Ramos (cell line): ENCODE measurements at regions not wholly inside any gene's neighbourhood (a gene's known extent, or its start where the extent isn't known, plus 50 kb on each side); places are given as distances from the start of the nearest gene placed in this dataset.

Source experiments
- in situ Hi-C: fragments of 300-500 bp; cut with MboI; formaldehyde crosslinking; loops from one replicate; pipeline ENCODE4 v1.14.3; 2022; ENCODE audit warnings: low sequenced_read_pairs; ENCODE audit not compliant: unreplicated experiment

DNA sequence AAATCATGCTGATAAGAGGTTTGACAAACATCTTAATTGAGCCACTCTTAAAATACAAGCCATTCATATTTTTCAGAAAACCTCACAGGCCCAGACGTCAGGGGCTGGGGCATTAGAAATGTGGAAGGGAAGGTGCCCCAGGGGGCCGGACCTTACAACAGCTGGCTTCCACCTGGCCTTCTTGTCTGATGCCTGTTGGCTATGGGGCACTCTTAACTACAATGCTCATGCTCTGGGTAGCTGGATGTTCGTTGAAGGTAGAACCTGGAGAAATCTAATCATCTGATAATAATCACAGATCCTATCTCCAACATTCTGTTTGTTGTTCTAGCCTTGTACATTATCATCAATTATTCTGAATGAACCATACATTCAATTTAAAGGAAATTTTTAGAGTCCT is 156.9 kb upstream of the SOX11 start:
- in situ Hi-C loops, result no loop called here

DNA sequence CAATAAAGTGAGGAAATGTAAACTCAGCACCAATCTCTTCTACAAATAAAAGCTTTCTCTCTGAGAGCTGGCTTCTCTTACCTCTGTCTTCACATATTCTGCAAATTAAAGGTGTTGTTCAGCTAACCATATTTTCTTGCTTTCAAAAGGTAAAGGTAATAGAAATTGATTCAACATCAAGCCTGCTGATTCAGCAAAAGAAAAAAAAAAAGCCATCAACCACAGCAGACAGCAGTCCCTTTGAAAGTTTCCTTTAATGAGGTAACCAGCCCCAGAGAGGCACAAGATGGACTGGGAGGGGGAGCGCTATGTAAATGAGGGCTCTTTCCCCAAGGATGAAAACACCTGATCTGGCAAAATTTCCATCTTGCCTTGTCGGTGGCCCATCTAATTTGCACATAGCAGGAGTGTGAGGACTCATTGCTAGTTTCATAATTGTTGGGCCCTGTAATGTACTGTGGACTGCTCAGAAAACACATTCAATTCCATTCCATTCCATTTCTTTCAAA is 154.9 kb upstream of the SOX11 start:
- in situ Hi-C loops, result no loop called here

DNA sequence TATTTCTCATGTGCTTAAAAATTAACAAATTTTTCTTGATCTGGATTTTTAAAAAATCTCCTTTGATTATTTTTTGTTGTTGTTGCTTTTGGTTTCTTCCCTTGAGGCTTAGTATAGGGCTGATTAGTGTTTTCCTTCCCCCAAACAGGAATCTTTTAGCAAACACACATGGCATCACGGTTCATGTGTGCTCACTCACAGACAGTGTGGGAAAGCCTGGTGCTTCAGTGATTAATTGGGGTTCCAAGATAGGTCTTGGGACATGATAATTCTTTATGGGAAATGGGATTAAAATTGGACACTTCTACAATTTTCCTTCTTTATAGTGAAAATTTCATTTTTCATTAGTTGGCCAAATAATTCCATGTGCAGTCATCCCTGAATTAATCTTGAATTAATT is 153.9 kb upstream of the SOX11 start:
- in situ Hi-C loops, result no loop called here

DNA sequence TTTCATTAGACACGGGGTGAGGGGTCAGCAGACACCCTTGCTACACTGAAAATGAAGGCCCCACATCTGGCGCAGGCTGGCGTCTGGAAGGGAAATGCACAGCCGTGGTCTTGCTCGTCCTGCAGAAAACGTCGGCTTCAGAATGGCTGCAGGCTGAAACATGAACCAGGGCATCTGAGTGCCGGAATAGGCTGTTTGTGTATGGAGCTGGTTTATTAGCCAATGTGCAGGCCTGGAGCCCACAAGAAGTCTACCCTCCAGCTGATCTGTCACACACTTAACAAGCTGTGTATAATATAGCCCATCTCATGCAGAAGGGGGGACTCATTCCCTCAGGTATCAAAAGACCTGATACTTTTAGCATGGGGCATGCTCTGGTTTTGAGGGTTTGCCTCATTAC is 153.4 kb upstream of the SOX11 start:
- in situ Hi-C loops, result no loop called here

DNA sequence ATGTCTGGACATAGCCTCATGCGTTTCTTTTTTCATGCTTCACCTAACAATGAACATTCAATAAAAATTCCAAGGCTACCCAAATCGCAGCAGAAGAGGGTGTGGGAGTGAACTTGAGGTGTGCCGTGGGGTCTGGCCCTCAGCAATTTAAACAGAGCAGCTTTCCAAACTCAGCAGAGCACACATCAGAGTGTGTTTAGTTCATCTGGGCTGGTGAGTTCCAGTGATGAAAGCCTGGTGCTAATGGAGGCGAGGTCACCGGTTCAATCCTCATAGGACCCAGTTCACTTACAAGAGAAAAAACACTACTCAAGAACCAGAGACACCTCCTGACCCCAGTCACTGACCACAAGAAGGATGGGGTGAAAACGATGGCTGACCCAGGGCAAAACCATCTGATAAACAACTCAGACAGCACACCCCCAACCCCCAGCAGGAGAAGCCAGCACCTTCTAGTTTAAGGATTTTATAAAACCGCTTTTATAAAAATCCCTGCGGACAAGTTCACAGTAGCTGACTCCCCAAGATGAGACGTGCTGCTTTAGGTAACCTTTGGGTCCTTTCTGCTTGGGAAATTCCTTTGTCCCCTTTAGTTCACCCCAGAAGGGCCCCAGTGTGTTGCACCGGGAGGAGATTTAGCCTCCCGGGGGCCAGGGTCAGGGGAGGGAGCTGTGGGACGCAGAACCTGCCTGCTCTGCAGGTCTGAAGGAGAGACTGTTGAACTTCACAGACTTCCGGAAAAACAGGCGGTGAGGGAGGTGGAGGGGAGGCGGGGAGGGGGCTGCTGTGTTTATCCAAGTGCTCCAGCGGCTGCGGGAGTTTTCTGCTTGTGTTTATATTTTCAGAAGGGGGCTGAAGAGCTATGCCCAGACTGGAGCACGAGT is 152.7 kb upstream of the SOX11 start:
- in situ Hi-C loops, result no loop called here

DNA sequence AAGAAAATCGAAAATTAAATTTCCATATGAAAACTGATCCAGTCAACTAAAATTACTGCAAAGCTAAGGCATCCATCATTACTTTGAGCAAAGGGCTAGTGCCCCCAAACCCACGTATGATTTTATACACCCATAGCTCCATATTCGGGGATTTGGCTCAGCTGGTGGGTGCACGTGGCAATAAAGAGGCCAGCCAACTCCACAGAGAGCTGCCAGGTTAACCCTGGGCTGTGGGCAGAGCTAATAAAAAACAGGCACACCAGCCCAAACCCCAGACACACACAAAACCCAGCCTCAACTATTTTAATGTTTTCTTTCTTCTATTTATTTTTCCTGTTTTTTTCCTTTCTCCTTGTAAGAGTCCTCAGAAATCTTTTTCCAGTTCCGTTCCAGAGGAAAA is 151.3 kb upstream of the SOX11 start:
- in situ Hi-C loops, result no loop called here

DNA sequence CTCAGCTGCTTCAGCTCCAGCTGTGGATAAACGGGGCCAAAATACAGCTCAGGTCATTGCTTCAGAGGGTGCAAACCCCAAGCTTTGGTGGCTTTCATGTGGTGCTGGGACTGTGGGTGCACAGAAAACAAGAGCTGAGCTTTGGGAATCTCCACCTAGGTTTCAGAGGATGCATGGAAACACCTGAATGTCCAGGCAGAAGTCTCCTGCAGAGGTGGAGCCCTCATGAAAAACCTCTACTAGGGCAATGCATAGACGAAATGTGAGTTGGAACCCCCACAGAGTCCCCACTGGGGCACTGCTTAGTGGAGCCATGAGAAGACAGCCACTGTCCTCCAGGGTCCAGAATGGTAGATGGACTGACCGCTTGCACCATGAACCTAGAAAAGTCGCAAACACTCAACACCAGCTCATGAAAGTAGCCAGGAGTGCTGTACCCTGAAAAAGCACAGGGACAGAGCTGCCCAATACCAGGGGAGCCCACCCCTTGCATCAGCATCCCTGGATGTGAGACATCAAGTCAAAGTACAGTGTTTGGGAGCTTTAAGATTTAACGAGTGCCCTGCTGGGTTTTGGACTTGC is 147.9 kb upstream of the SOX11 start:
- in situ Hi-C loops, result no loop called here

DNA sequence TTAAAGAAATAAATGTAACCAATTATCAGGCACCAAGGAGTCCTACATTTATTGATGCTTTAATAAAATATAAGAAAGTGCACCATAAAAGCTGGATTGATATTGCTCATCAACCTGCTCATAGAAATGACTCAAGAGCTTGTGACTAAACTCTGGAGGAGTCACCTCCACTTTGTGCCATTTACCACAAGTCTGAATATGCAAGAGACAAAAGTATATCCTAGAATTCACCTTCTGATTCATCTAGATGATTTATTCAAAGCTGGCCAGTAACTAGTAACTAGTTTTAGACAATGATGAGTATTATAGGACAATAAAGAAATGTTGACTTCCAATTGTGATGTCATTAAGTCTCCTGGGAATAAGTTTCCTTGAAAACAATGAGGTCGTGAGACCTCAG is 146.0 kb upstream of the SOX11 start:
- in situ Hi-C loops, result no loop called here

DNA sequence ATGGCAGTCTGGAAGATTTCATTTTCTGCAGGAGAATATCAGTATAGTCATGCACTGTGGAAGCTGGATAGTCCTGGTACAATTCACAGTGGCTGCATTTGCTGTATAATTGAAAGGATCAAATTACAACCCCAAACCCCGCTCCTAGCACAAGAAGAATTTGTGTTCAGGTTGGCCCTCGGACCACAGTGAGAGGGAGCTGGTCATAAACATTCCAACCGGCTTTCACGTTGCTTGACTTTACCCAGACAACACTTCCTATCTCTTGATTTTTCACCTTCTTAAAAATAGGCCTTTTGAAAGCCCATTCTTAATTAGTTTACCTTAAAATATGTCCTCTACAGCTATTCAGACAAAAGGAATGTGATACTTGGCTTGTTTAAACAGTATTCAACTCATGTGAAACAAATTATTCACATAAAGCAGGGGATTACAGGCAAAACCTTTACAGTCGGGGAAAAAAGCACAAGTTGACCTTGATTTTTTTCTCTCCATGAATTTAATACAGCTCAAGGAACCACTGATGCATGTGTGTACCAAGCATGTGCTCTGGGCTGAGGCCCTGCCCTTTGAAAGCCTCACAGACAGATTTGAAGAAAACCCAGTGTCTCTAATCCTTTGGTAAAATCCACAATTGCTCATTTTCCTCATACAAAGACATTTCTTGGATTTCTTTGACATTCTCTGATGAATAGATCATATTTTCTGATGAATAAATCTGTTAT is 143.0 kb upstream of the SOX11 start:
- in situ Hi-C loops, result no loop called here

DNA sequence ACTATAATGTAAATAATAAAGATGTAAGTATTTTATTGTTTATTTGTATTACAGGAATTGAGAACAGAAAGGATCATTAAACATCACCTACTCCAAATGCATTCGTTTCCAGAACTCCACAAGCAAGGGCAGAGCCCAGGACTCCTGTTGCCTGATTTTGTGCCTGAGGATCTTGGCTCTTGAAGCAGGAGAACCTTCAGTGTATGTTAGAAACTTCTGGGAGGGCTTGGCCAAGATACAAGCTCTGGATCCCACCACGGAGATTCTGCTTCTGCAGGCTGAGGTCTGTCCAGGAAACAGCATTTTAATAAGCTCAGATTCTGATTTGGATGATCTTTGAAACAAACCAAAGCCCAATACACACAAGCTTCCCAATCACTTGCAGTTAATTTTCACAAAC is 142.4 kb upstream of the SOX11 start:
- in situ Hi-C loops, result no loop called here

DNA sequence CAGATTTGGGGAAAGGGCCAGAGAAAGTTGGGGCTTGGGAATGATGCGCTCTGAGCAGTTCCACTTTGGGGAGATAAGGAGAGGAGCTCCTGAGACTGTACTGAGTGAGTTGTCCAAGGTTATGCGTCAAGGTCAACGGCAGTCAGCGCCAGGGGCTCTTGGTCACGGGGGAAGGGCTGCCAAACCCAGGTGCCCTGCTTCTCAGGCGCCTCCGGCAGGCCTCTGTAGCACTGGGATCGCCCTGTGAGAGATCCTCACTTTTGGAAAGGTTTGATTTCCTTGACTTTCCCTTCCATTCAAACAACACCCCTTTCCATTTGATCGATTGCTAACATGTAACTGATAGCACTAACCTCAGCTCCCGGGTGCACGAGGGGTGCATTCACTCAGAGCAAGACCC is 136.5 kb upstream of the SOX11 start:
- in situ Hi-C loops, result no loop called here

DNA sequence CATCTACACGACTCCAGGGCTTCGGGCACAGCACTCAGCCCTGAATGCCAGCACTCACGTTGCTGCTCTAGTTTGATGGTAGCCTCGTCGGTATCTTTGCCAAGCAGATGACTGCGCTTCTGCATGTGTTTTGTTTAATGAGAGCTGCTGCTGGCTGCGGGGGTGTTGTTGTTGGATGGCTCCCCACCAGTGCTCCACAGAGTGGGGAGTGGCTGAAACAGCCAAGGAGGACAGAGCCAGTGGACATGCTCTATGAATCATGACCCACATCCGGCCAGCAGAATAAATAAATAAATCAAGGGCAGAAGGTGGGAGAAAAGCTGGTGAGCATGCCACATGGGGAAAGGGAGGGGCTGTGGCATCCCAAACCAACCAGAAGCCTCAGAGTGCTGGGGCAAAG is 131.2 kb upstream of the SOX11 start:
- in situ Hi-C loops, result no loop called here

DNA sequence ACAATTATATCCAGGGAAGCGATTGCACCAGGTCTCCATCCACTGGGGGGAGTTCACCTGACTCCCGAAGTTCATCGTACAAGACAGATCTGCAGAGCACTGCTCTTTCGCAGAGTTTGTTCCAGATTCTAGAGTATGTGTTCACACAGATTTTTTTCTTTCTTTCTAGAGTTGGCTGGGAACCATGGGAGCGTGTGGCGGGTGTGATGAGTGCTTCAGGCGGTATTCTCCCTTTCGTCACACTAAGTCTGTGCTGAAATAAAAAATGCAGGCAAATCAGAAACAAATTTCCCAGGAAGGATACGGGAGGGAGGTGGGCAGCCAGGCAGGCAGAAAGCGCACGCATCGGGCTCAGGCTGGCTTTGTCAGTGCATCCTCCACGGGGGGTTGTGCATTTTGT is 129.8 kb upstream of the SOX11 start:
- in situ Hi-C loops, result no loop called here

DNA sequence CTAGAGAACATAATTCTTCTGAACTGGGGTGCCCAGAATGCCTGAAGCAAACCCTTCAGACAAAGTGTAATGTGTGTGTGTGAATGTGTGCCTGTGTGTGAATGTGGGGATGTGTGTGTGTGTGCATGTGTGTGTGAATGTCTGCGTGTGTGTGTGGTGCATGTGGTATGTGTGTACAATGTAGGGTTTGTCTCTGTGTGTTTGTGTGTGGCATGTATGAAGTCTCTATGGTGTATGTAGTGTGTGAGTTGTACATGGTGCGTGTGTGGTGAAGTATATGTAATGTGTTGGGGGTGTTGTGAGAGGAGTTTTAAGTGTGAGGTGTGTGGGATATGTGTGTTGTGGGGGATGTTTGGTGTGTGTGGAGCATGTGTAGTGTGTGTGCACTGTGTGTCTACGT is 129.3 kb upstream of the SOX11 start:
- in situ Hi-C loops, result no loop called here

DNA sequence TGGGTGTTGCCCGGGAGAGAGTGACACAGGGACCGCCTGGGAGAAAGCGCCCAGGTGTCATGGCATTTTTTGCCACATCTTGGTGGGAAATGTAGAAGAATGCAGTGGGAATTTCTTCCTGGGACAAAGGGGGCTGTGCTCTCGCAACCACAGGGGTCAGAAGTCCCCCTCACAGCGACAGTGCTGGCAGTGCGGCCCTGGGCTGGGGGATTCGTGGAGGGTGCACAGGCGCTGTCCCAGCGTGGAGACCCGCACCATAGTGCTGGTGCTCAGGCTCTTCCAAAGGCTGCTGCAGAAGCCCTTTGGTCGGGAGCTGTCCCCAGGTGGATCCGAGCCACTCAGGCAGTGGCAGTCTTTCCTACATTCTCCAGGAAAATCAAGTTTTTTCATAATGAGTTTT is 128.8 kb upstream of the SOX11 start:
- in situ Hi-C loops, result no loop called here

DNA sequence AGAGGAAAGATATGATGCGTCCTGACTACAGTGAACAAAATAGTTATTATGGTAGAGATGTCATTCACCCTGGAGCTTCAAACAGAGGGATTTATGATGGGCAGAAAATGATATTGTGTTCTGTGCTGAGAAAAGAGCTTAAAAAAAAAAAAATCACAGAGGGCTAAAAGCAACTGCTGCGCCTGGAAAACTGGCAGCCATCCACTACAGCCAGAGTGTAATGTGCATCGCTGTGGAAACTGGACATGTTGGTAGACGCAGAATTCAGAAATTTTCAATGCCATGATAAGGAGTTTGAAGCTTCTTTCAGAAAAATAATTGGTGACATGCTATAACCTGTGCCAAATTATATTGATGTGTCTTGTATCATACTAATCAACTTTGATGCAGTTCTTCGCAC is 122.9 kb upstream of the SOX11 start:
- in situ Hi-C loops, result no loop called here

DNA sequence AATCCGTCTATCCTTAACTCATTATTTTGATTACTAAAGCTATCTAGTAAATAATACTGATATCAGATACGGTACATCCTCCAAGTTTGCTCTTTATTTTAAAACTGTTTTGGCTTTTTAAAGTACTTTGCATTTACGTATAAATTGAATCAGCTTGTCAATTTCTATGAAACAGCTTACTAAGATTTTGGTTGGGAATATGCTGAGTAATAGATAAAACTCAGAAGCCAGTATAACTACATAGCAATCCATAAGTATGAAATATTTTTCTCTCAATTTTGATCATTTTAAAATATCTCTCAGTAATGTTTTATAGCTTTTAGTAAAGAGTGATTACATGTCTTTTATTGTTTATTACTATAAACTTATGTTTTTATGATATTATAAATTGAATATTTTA is 116.2 kb upstream of the SOX11 start:
- in situ Hi-C loops, result no loop called here

DNA sequence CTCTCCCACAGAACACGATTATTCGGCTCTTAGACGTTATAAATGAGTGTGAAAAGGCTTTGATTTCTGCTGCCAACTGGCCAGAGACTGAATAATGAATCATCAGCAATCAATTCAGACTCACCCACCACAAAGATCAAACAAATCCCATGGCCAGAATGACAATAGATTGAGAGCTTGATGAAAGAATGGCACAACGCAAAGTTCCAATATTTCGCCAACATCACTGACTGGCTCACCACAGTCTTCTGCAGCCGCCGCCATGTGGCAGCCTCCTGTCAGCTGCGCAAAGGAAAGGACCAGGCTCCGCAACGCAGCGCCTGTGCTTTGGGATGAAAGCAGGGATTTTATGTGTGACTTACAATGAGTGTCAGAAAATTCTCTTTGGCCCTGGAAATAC is 104.4 kb upstream of the SOX11 start:
- in situ Hi-C loops, result no loop called here

DNA sequence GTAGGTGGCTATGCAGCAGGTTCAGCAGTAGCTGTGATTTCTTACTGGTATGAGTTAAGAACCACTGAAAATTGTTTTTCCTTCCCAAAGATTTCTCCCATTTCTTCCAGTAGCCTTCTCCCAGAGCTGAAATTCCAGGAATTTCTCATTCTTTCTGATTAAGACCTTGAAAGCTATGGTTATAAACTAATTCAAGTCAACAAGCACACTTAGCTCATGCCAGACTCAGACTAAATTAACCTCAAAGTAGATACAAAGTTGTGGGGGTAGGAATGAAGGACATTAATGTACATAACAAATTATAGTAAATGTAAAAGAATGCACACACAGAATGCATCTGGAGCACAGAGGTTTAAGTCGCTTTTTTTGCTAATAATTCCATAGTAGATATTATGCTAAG is 103.6 kb upstream of the SOX11 start:
- in situ Hi-C loops, result no loop called here

DNA sequence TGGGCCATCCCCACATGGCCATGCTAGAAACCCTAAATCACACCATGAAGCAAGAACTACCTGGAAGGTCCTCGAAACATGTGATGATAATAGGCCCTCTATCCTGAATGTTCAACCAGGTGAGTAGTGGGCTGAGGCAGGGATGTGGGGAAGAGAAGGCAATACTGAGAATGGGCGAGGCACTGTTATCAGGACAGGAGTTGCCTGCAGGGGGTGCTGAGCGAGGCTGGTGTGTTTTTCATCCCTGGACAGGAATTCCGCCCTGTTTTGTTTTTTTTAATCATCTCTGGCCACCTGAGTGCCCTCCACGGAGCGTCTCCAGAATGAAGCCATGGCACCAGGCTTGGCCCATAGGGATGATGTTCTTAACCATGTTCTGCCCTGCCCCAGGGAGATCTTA is 103.0 kb upstream of the SOX11 start:
- in situ Hi-C loops, result no loop called here

DNA sequence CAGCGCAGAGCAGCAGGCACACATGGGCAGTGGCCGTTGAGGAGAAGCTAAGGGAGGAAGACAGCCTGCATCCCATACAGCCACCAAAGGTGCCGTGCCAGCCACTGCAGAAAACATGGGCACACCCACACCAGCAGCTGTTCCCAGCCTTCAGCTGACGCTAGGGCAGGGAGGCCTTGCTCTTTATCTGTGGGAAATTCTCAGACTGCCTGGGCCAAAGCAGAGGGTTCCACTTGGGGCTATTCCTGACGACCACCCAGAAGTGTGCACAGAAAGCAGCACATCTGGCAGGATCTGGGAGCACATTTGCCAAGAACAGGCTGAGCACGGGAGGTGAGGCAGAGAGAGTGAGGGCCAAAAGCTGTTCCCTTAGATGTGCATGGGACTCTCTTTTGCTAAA is 101.3 kb upstream of the SOX11 start:
- in situ Hi-C loops, result no loop called here
